ENCODE measurements at regions not wholly inside any gene's neighbourhood (a gene's known extent, or its start where the extent isn't known, plus 50 kb on each side); places are given as distances from the start of the nearest gene placed in this dataset.

- H3K9me3 ChIP-seq, result no peaks in the 10 kb centered on the region
- intact Hi-C loops (cut with DNase I), result no loop called here
- no peak overlapping the region for H3K27ac ChIP-seq
- no peaks in the 10 kb centered on the region for H3K4me1 ChIP-seq
- H3K36me3 ChIP-seq, result no peaks in the 10 kb centered on the region
- ATAC-seq, result no peak
- no peak for DNase-seq
- no peak for TF ChIP-seq CTCF (IDR thresholded peaks at IDR 0.05)
- H3K4me3 ChIP-seq, result no peak overlapping the region
- no peaks in the 10 kb centered on the region for H3K27me3 ChIP-seq
Measured at GRCh38 chr6:169165561-169166300, 87.9 kb downstream of the THBS2 start.

- DNase-seq (no peak), ATAC-seq (no peak)
- Histone ChIP-seq H3K4me1 (no peaks in the 10 kb centered on the region), H3K27me3 (no peaks in the 10 kb centered on the region), H3K9me3 (no peaks in the 10 kb centered on the region), H3K36me3 (no peaks in the 10 kb centered on the region), H3K4me3 (no peak overlapping the region), H3K27ac (no peak overlapping the region)
- TF ChIP-seq CTCF (IDR thresholded peaks at IDR 0.05), result no peak
- intact Hi-C loops (cut with DNase I), result no loop called here
Measured at GRCh38 chr6:169164986-169165385, 88.7 kb downstream of the THBS2 start.

GRCh38 chr6:169164451-169164850, 89.2 kb downstream of the THBS2 start:
- ATAC-seq, result no peak
- H3K4me1 ChIP-seq, result no peaks in the 10 kb centered on the region

GRCh38 chr6:169163411-169163901, 90.2 kb downstream of the THBS2 start:
- Histone ChIP-seq H3K9me3 (no peaks in the 10 kb centered on the region), H3K4me1 (peaks cover 4% of the 10 kb centered on the region), H3K4me3 (no peak overlapping the region), H3K27me3 (no peaks in the 10 kb centered on the region), H3K36me3 (no peaks in the 10 kb centered on the region), H3K27ac (no peak overlapping the region)
- intact Hi-C loops (cut with DNase I), result no loop called here
- DNase-seq, result no peak
- TF ChIP-seq CTCF (IDR thresholded peaks at IDR 0.05), result no peak
- ATAC-seq, result no peak

More at GRCh38 chr6:169164451-169164850, 89.2 kb downstream of the THBS2 start:
- intact Hi-C loops (cut with DNase I), result no loop called here
- TF ChIP-seq CTCF (IDR thresholded peaks at IDR 0.05), result no peak
- H3K27me3 ChIP-seq, result no peaks in the 10 kb centered on the region
- no peak for DNase-seq
- H3K27ac ChIP-seq, result no peak overlapping the region
- H3K4me3 ChIP-seq, result no peak overlapping the region
- no peaks in the 10 kb centered on the region for H3K9me3 ChIP-seq
- no peaks in the 10 kb centered on the region for H3K36me3 ChIP-seq

GRCh38 chr6:169162752-169163407, 90.8 kb downstream of the THBS2 start:
- intact Hi-C loops (cut with DNase I), result no loop called here
- Histone ChIP-seq H3K4me3 (no peak overlapping the region), H3K9me3 (no peaks in the 10 kb centered on the region), H3K27ac (no peak overlapping the region), H3K4me1 (peaks cover 9% of the 10 kb centered on the region), H3K27me3 (no peaks in the 10 kb centered on the region), H3K36me3 (no peaks in the 10 kb centered on the region)
- DNase-seq (no peak), ATAC-seq (no peak)
- TF ChIP-seq CTCF (IDR thresholded peaks at IDR 0.05), result no peak
